ENCODE measurements at regions not wholly inside any gene's neighbourhood (a gene's known extent, or its start where the extent isn't known, plus 50 kb on each side); places are given as distances from the start of the nearest gene placed in this dataset.
"Not testable (repeated sequence)": the region's sequence is repeated elsewhere in the genome, so short reads cannot be mapped to it uniquely, and the experiment has no call there.

DNA sequence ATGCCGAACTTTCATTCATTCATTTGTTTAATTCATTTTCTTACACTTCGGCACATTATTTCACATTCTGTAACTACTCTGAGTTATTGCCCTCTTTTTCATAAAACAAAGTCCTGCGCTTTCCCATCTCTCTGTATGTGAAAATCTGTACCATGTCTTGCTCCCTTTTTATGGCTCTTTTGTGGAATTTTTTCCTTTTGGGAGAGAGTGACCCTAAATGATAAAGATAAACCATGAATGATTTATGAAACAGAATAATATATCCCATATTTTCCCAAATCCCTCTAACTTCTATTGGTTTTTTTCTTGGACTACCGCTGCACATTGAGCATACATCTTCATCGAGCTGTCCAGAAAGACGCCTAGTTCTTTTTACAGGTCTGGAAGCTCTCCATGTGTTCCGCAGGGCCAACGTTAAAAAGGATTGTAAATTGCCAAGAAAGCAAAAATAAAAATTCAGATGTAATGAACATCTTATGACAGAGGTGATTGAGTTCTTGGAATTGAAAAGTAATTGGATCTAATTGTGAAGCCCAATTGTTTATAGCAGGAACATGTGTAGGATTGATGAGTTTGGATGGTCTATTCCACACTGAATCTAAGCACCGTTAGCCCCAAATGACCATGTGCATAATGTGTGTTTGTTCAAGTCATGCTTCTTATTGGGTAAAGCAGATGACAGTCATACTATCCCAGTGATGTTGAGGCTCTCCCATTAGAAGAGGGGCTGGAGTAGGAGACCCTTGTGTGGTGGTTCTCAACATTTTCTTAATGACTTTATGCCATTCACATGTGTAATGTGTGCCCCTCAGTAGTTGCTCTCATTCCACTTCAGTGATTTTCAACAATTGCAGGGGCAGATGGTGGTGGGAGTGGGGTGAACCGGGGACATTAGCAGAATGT lies 378.9 kb downstream of the DLEU7 start:
- no peak for DNase-seq (ENCODE audit: low read depth)

DNA sequence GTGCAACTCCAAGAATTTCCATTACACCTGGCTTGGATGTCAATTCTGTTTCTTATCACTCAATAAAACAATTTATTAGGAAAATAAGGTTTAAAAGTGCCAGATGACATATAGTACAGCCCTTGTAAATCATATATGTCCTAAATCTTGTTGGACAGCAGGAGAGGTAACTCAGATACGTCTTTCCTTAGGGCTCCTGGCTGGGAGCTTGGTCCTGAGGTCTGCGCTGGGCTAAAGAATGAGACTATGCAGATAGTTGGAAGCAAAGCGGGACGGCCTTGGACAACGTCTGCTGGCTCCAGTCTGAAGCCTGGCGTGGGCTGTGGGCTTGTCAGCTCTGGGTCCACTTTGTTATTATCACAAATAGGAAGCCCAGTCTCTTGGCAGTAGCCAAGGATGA lies 377.0 kb downstream of the DLEU7 start:
- TF ChIP-seq, protein P1, sequence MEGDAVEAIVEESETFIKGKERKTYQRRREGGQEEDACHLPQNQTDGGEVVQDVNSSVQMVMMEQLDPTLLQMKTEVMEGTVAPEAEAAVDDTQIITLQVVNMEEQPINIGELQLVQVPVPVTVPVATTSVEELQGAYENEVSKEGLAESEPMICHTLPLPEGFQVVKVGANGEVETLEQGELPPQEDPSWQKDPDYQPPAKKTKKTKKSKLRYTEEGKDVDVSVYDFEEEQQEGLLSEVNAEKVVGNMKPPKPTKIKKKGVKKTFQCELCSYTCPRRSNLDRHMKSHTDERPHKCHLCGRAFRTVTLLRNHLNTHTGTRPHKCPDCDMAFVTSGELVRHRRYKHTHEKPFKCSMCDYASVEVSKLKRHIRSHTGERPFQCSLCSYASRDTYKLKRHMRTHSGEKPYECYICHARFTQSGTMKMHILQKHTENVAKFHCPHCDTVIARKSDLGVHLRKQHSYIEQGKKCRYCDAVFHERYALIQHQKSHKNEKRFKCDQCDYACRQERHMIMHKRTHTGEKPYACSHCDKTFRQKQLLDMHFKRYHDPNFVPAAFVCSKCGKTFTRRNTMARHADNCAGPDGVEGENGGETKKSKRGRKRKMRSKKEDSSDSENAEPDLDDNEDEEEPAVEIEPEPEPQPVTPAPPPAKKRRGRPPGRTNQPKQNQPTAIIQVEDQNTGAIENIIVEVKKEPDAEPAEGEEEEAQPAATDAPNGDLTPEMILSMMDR (IDR thresholded peaks at IDR 0.05; ENCODE audit: low read depth, low read length, missing control alignments) = no peak
- DNase-seq (ENCODE audit: low read depth) = no peak
- H3K4me3 ChIP-seq (ENCODE audit: low read depth, low read length) = no peak overlapping the region

More for the DNA sequence above, 378.9 kb downstream of the DLEU7 start:
- TF ChIP-seq, protein P1 (IDR thresholded peaks at IDR 0.05; ENCODE audit: low read depth, low read length, missing control alignments) = no peak
- H3K4me3 ChIP-seq (ENCODE audit: low read depth, low read length) = no peak overlapping the region

DNA sequence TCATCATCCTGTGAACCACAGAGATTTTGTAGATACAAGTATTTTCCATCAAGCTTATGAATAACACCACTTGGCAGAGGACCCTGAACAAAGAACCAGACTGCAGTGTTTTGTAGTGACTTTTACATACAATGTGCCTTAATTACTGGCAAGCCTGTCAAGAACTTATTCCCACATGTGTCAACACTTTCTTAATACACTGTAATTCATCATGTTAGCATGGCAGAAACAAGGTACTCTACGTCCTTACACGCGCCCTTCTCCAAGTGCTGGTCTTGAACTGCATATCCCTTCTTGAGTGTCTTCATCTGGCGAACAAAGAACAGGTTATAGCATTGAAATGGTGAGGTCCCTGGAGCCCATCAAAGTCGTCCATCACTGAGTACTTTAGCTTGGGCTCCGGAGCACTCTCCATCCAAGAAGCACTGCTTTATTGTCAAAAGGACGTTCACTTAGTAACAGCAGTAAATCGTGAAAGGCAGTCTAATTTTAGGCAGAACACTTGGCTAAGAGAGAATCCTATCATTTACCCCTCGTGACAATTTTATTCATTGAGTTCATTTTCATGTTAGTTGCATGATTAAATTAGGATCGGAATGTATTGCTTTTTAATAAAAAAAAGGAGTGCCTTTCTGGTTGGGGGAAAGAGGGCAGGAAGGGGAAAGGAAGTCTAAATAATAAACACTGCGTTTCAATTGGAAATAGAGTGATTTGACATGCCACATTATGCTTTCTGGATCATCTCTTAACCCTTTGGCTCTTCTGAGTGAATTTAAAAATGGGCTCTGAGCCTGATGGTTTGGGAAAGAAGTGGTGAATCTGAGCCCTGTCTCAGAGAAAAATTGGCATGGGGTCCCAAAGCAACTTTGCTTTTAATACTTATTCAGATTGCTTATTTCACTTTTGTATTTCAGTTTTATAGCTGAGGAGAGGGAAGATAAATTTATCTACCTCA lies 376.1 kb downstream of the DLEU7 start:
- no peak for DNase-seq (ENCODE audit: low read depth)
- TF ChIP-seq, protein P1 (IDR thresholded peaks at IDR 0.05; ENCODE audit: low read depth, low read length, missing control alignments) = no peak
- H3K4me3 ChIP-seq (ENCODE audit: low read depth, low read length) = no peak overlapping the region

DNA sequence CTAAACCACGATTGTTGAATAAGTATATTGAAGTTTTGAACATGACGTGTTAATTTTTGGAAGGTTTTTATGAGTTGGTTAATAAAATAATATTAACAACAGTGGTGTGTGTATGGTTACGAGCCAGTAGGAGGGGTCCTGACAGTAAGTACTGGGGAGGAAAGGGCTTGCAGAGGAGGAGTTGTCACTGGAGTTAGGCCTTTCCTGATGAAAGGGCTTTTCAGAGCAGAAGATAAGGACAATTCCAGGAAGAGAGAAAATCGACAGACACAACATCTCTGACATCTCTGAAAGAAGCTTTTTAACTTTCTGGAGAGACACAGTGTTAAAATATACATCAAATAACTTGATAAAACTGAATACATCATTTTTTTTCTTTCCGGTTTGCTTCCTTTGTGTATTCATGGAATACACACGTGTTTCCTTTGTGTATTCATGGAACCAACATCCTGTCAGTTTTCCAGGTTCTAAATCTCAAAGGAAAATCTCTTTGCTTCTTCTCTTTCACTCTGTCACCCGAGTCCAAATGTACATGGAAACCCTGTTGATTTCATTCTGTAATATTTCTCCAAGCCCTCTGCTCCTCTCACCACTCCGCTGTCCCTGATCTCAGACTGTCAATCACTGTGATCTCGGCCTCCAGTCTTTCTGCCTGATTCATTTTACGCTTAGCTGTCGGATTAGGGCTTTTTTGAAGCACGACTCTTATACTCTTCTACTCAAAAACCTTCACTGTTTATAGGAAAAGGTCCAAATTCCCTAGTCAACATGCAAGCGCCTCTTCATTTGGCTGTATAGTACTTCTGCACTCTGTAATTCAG lies 374.4 kb downstream of the DLEU7 start:
- TF ChIP-seq, protein P1 (IDR thresholded peaks at IDR 0.05; ENCODE audit: low read depth, low read length, missing control alignments) = no peak
- H3K4me3 ChIP-seq (ENCODE audit: low read depth, low read length) = no peak overlapping the region
- no peak for DNase-seq (ENCODE audit: low read depth)

DNA sequence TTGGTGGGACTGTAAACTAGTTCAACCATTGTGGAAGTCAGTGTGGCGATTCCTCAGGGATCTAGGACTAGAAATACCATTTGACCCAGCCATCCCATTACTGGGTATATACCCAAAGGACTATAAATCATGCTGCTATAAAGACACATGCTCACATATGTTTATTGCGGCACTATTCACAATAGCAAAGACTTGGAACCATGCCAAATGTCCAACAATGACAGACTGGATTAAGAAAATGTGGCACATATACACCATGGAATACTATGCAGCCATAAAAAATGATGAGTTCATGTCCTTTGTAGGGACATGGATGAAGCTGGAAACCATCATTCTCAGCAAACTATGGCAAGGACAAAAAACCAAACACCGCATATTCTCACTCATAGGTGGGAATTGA lies 370.4 kb downstream of the DLEU7 start:
- not testable (repeated sequence) for DNase-seq (ENCODE audit: low read depth); H3K4me3 ChIP-seq (ENCODE audit: low read depth, low read length)

DNA sequence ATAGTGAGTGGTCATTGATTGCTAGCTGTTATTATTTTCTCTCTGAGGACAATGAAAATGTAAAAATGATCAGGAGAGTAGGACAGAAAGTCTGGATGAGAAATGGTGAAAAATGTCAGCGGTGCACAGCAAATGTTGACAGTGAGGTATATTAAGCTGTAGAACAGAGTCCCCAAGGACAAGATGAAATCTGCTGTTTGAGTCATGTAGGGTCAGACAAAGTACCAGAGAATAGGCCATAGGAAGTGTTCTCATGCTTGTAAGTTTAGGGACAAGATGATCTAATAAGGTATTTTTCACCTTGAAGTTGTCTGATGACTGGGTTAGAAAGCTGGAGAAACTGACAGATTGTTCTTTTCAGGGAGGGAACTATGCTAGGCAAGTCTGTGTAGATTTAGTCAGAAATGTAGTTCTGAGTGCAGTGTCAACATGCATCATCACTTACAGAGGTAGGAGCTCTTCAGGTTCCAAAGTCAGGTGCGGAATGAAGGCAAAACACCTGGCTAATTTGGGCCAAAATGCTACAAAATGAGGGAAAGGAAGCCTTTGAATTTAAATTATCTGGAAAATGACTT lies 369.3 kb downstream of the DLEU7 start:
- TF ChIP-seq, protein P1 (IDR thresholded peaks at IDR 0.05; ENCODE audit: low read depth, low read length, missing control alignments) = no peak
- no peak overlapping the region for H3K4me3 ChIP-seq (ENCODE audit: low read depth, low read length)

More for the DNA sequence above, 369.3 kb downstream of the DLEU7 start:
- DNase-seq (ENCODE audit: low read depth) = no peak

Measured in GM12864 (cell line).